Heart left ventricle (tissue), 13 donors: ENCODE measurements at regions not wholly inside any gene's neighbourhood (a gene's known extent, or its start where the extent isn't known, plus 50 kb on each side); places are given as distances from the start of the nearest gene placed in this dataset.
"Not testable (repeated sequence)": the region's sequence is repeated elsewhere in the genome, so short reads cannot be mapped to it uniquely, and the experiment has no call there.

Source experiments
- POLR2A ChIP-seq, 2 donors: fragments of 450-650 bp; IDR thresholded peaks; one replicate each; pipeline ENCODE4 v1.6.1; 2017; ENCODE audit warnings: antibody characterized with exemption in 2 of 2, mild to moderate bottlenecking in 2 of 2, moderate library complexity in 2 of 2
- TF ChIP-seq, protein P1 (sequence below), 12 donors: fragments of 200-600 bp; sonication (generic) in 4 of 12; IDR thresholded peaks; one replicate each; pipeline versions ENCODE4 v1.5.0 to v1.8.0; 2018 to 2022; ENCODE audit warnings: antibody characterized with exemption in 12 of 12, mild to moderate bottlenecking in 5 of 12
- donor health status: ischemic (EF 13 %, LVEDD 7.1; RV severe dilation, severe dysfunction).
- donor health status: DM: no; HTN: yes; CAD: no.
- donor health status: DM: no; HTN: no; CAD: no.
- donor health status: ischemic (EF 25% LVEDD 6.9; RV normal size, moderate dysfunction).
- donor health status: ischemic (EF 25% LVEDD 5.7; RV mildly dilated, moderate dysfunction).
- donor health status: ischemic (EF 35%, LVEDD 5.7; RV mildly dilated, moderate dysfunction).
- donor health status: nonischemic (EF 11% LVEDD 7.7; RV severe dilation, severe dysfunction).
- donor health status: DM: yes; HTN: yes; CAD: no.
- donor health status: PGD.
- donor health status: ischemic (EF 29% LVEDD 5.4; RV normal size, mild dysfunction).
- donor health status: nonischemic (EF 23%, LVEDD 6.1; RV moderate dilation, normal function).

DNA sequence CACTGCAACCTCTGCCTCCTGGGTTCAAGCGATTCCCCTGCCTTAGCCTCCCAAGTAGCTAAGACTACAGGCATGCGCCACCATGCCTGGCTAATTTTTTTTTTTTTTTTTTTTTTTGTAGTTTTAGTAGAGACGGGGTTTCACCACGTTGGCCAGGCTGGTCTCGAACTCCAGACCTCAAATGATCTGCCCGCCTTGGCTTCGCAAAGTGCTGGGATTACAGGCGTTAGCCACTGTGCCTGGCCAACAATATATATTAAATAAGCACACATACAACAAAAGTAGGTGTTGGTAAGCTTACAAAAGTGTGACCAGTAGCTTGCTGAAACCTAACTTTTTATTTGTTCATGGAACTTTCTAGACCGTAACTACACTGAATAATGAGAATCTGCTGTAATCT lies 117.1 kb upstream of the SERF1B start:
- not testable (repeated sequence) for TF ChIP-seq POLR2A (IDR thresholded peaks at IDR 0.05)
- TF ChIP-seq, protein P1, sequence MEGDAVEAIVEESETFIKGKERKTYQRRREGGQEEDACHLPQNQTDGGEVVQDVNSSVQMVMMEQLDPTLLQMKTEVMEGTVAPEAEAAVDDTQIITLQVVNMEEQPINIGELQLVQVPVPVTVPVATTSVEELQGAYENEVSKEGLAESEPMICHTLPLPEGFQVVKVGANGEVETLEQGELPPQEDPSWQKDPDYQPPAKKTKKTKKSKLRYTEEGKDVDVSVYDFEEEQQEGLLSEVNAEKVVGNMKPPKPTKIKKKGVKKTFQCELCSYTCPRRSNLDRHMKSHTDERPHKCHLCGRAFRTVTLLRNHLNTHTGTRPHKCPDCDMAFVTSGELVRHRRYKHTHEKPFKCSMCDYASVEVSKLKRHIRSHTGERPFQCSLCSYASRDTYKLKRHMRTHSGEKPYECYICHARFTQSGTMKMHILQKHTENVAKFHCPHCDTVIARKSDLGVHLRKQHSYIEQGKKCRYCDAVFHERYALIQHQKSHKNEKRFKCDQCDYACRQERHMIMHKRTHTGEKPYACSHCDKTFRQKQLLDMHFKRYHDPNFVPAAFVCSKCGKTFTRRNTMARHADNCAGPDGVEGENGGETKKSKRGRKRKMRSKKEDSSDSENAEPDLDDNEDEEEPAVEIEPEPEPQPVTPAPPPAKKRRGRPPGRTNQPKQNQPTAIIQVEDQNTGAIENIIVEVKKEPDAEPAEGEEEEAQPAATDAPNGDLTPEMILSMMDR (IDR thresholded peaks at IDR 0.05) = not testable (repeated sequence)
